H9 (cell line): ENCODE measurements at regions not wholly inside any gene's neighbourhood (a gene's known extent, or its start where the extent isn't known, plus 50 kb on each side); places are given as distances from the start of the nearest gene placed in this dataset.

Experiments
- DNase-seq: peaks from one replicate; pipeline ENCODE4 v3.0.0-alpha.2; 2017
- H2AFZ ChIP-seq: one replicate; pipeline ENCODE4 v1.6.1; 2013; ENCODE audit warnings: mild to moderate bottlenecking, low read length, control low read depth, moderate library complexity
- H2AK5ac ChIP-seq: 2 replicates; pipeline ENCODE4 v1.6.1; 2013; ENCODE audit warnings: low read length, control low read depth, mixed read lengths; ENCODE audit not compliant: insufficient read length
- H2BK120ac ChIP-seq: one replicate; pipeline ENCODE4 v1.6.1; 2013; ENCODE audit warnings: low read depth, mild to moderate bottlenecking, low read length, control low read depth, inconsistent platforms; ENCODE audit not compliant: poor library complexity, severe bottlenecking
- H2BK12ac ChIP-seq: 2 replicates; pipeline ENCODE4 v1.6.1; 2013; ENCODE audit warnings: low read length, control low read depth, mixed read lengths, low read depth; ENCODE audit not compliant: insufficient read length
- H2BK15ac ChIP-seq: 2 replicates; pipeline ENCODE4 v1.6.1; 2013; ENCODE audit warnings: low read depth, low read length, control low read depth
- H2BK20ac ChIP-seq: one replicate; pipeline ENCODE4 v1.6.1; 2013; ENCODE audit warnings: low read depth, mild to moderate bottlenecking, low read length, control low read depth, inconsistent platforms; ENCODE audit not compliant: poor library complexity, severe bottlenecking
- H2BK5ac ChIP-seq: 2 replicates; pipeline ENCODE4 v1.6.1; 2013; ENCODE audit warnings: low read length, control low read depth, mixed read lengths; ENCODE audit not compliant: insufficient read length
- H3K14ac ChIP-seq: 2 replicates; pipeline ENCODE4 v1.6.1; 2013; ENCODE audit warnings: low read length, control low read depth; ENCODE audit not compliant: insufficient read depth
- H3K18ac ChIP-seq: 2 replicates; pipeline ENCODE4 v1.6.1; 2013; ENCODE audit warnings: low read depth, mild to moderate bottlenecking, mixed read lengths, low read length, control low read depth; ENCODE audit not compliant: insufficient read length
- H3K23ac ChIP-seq: 2 replicates; pipeline ENCODE4 v1.6.1; 2013; ENCODE audit warnings: low read length, control low read depth, mixed read lengths, low read depth; ENCODE audit not compliant: insufficient read length
- H3K23me2 ChIP-seq: 2 replicates; pipeline ENCODE4 v1.6.1; 2013; ENCODE audit warnings: low read depth, mild to moderate bottlenecking, mixed read lengths, low read length, control low read depth; ENCODE audit not compliant: insufficient read length, poor library complexity, severe bottlenecking
- H3K27ac ChIP-seq: 2 replicates; pipeline ENCODE4 v1.5.1; 2013; ENCODE audit warnings: low read length, control low read depth, mixed read lengths, low read depth; ENCODE audit not compliant: insufficient read length
- H3K27me3 ChIP-seq: 2 replicates; pipeline ENCODE4 v1.6.1; 2013; ENCODE audit warnings: low read length, control low read depth, inconsistent platforms; ENCODE audit not compliant: insufficient read depth
- H3K4ac ChIP-seq: 2 replicates; pipeline ENCODE4 v1.6.1; 2013; ENCODE audit warnings: low read depth, mild to moderate bottlenecking, control low read depth, inconsistent platforms, low read length, moderate library complexity
- H3K4me1 ChIP-seq: 2 replicates; pipeline ENCODE4 v1.6.1; 2013; ENCODE audit warnings: low read length, control low read depth, inconsistent platforms; ENCODE audit not compliant: insufficient read depth
- H3K4me2 ChIP-seq: 2 replicates; pipeline ENCODE4 v1.6.1; 2013; ENCODE audit warnings: low read length, control low read depth, mixed read lengths; ENCODE audit not compliant: insufficient read length, insufficient read depth
- H3K56ac ChIP-seq: 2 replicates; pipeline ENCODE4 v1.6.1; 2013; ENCODE audit warnings: low read depth, mild to moderate bottlenecking, mixed read lengths, low read length, control low read depth; ENCODE audit not compliant: insufficient read length
- H3K79me1 ChIP-seq: 2 replicates; pipeline ENCODE4 v1.6.1; 2013; ENCODE audit warnings: low read depth, mild to moderate bottlenecking, moderate library complexity, low read length, control low read depth, inconsistent platforms; ENCODE audit not compliant: insufficient read depth, poor library complexity, severe bottlenecking
- H3K79me2 ChIP-seq: 2 replicates; pipeline ENCODE4 v1.6.1; 2013; ENCODE audit warnings: low read length, control low read depth, inconsistent platforms; ENCODE audit not compliant: insufficient read depth
- H3K9ac ChIP-seq: 2 replicates; pipeline ENCODE4 v1.6.1; 2013; ENCODE audit warnings: low read length, control low read depth, mixed read lengths; ENCODE audit not compliant: insufficient read length; ENCODE audit errors: extremely low read depth
- H3K9me3 ChIP-seq: one replicate; pipeline ENCODE4 v1.6.1; 2013; ENCODE audit warnings: low read depth, low read length, inconsistent platforms; ENCODE audit not compliant: control insufficient read depth
- H3T11ph ChIP-seq: one replicate; pipeline ENCODE4 v1.6.1; 2013; ENCODE audit warnings: mild to moderate bottlenecking, low read length, control low read depth, inconsistent platforms
- H4K20me1 ChIP-seq: one replicate; pipeline ENCODE4 v1.6.1; 2013; ENCODE audit not compliant: control insufficient read depth, insufficient read length, insufficient read depth
- H4K5ac ChIP-seq: 2 replicates; pipeline ENCODE4 v1.6.1; 2013; ENCODE audit warnings: low read depth, mild to moderate bottlenecking, mixed read lengths, low read length, control low read depth; ENCODE audit not compliant: insufficient read length
- H4K8ac ChIP-seq: replicated peaks from 2 replicates; pipeline ENCODE4 v1.6.1; 2013; ENCODE audit warnings: low read length, control low read depth, mixed read lengths, low read depth; ENCODE audit not compliant: insufficient read length
- H4K91ac ChIP-seq: 2 replicates; pipeline ENCODE4 v1.6.1; 2013; ENCODE audit warnings: low read depth, mild to moderate bottlenecking, moderate library complexity, mixed read lengths, low read length, control low read depth; ENCODE audit not compliant: insufficient read length
- H3K27ac Mint-ChIP-seq, 3 experiments: 2 replicates in 2 of 3; 3 replicates in 1 of 3; pipeline ENCODE4 v1.8.0; 2020 to 2021; ENCODE audit warnings: mixed read lengths in 3 of 3, mild to moderate bottlenecking in 1 of 3, moderate library complexity in 1 of 3
- H3K27me3 Mint-ChIP-seq: 2 replicates; pipeline ENCODE4 v1.8.0; 2021; ENCODE audit warnings: low read depth, mild to moderate bottlenecking, moderate library complexity, mixed read lengths
- H3K36me3 Mint-ChIP-seq, 3 experiments: 2 replicates in 2 of 3; 3 replicates in 1 of 3; pipeline ENCODE4 v1.8.0; 2020 to 2021; ENCODE audit warnings: low read depth in 3 of 3, mixed read lengths in 3 of 3; ENCODE audit not compliant: insufficient read depth in 1 of 3
- H3K4me1 Mint-ChIP-seq, 2 experiments: 2 replicates each; pipeline ENCODE4 v1.8.0; 2020; ENCODE audit warnings: mixed read lengths in 2 of 2
- H3K4me3 Mint-ChIP-seq, 2 experiments: 2 replicates in 1 of 2; 3 replicates in 1 of 2; pipeline ENCODE4 v1.8.0; 2020 to 2021; ENCODE audit warnings: mild to moderate bottlenecking in 2 of 2, mixed read lengths in 2 of 2, moderate library complexity in 1 of 2
- H3K9me3 Mint-ChIP-seq, 2 experiments: 2 replicates in 1 of 2; 3 replicates in 1 of 2; pipeline ENCODE4 v1.8.0; 2020; ENCODE audit warnings: mild to moderate bottlenecking in 2 of 2, mixed read lengths in 2 of 2, moderate library complexity in 1 of 2
- CTCF ChIP-seq: fragments of 200-600 bp; sonication (generic); conservative IDR thresholded peaks from 3 replicates; pipeline ENCODE4 v1.8.0; 2021; ENCODE audit warnings: antibody characterized with exemption, mild to moderate bottlenecking
- WGBS: extraction: QIAGEN DNeasy Blood & Tissue Kit; methylation state at CpG from one replicate; pipeline ENCODE4 v1.1.7; 2013; ENCODE audit warnings: missing lambda C conversion rate, low lambda C conversion rate, mixed read lengths; ENCODE audit not compliant: insufficient read length; ENCODE audit errors: extremely low coverage; 5-methylcytosine and 5-hydroxymethylcytosine counted together

- Histone ChIP-seq H2AFZ (no peak overlapping the region), H3K27ac (no peak overlapping the region), H2BK15ac (no peak overlapping the region), H4K8ac (no peak overlapping the region), H3K4me1 (no peaks in the 10 kb centered on the region), H3K79me1 (no peaks in the 10 kb centered on the region), H3K9ac (no peak overlapping the region), H3K56ac (no peak overlapping the region), H2BK120ac (no peak overlapping the region), H3K9me3 (no peaks in the 10 kb centered on the region), H3K18ac (no peak overlapping the region), H3K4ac (no peak overlapping the region), H4K91ac (no peak overlapping the region), H3K27me3 (no peaks in the 10 kb centered on the region), H2BK5ac (no peak overlapping the region), H3T11ph (no peak overlapping the region), H4K5ac (no peak overlapping the region), H3K14ac (no peak overlapping the region), H3K23ac (no peak overlapping the region), H2AK5ac (no peak overlapping the region), H3K79me2 (no peaks in the 10 kb centered on the region), H2BK20ac (no peak overlapping the region), H3K23me2 (no peaks in the 10 kb centered on the region), H4K20me1 (no peaks in the 10 kb centered on the region), H3K4me2 (no peak overlapping the region), H2BK12ac (no peak overlapping the region)
- Mint-ChIP-seq H3K27ac (no peak overlapping the region), H3K4me3 (no peak overlapping the region), H3K4me1 (no peaks in the 10 kb centered on the region), H3K27me3 (peaks cover 6% of the 10 kb centered on the region), H3K9me3 (peaks cover 3 to 4% of the 10 kb centered on the region in 2 experiments; a peak in 3 of 5 replicates), H3K36me3 (no peaks in the 10 kb centered on the region; a peak in 1 of 7 replicates)
- WGBS = no CpG with 5 or more reads among the region's 3 CpGs
- no peak for TF ChIP-seq CTCF
- no peak for DNase-seq
Observed at GRCh38 chr5:7970816-7971215, 101.9 kb downstream of the MTRR start.
